ENCODE measurements at regions not wholly inside any gene's neighbourhood (a gene's known extent, or its start where the extent isn't known, plus 50 kb on each side); places are given as distances from the start of the nearest gene placed in this dataset.

GRCh38 chr12:98182821-98183220, 332.6 kb upstream of the TMPO start:
- no peak for ATAC-seq (ENCODE audit: insufficient number of reproducible peaks, low FRiP score, low read depth)

GRCh38 chr12:98185606-98186005, 329.8 kb upstream of the TMPO start:
- H3K4me1 ChIP-seq (ENCODE audit: control insufficient read depth in 1 of 2, low read depth in 2 of 2): no peaks in the 10 kb centered on the region
- ATAC-seq (ENCODE audit: insufficient number of reproducible peaks, low FRiP score, low read depth): no peak

More at GRCh38 chr12:98182821-98183220, 332.6 kb upstream of the TMPO start:
- no peak for DNase-seq (ENCODE audit: low spot score)
- Histone ChIP-seq H3K4me1 (ENCODE audit: control insufficient read depth in 1 of 2, low read depth in 2 of 2) (no peaks in the 10 kb centered on the region), H3K9me3 (no peaks in the 10 kb centered on the region), H3K36me3 (no peaks in the 10 kb centered on the region), H3K4me3 (no peak overlapping the region), H3K27me3 (replicated peaks; ENCODE audit: insufficient read depth) (no peaks in the 10 kb centered on the region), H3K27ac (no peak overlapping the region)
- no peak for TF ChIP-seq CTCF (IDR thresholded peaks at IDR 0.05)

GRCh38 chr12:98188650-98189077, 326.7 kb upstream of the TMPO start:
- Histone ChIP-seq H3K4me1 (ENCODE audit: control insufficient read depth in 1 of 2, low read depth in 2 of 2) (no peaks in the 10 kb centered on the region), H3K4me3 (no peak overlapping the region), H3K9me3 (no peaks in the 10 kb centered on the region), H3K27ac (no peak overlapping the region), H3K36me3 (no peaks in the 10 kb centered on the region), H3K27me3 (replicated peaks; ENCODE audit: insufficient read depth) (no peaks in the 10 kb centered on the region)
- TF ChIP-seq CTCF (IDR thresholded peaks at IDR 0.05): no peak
- ATAC-seq (ENCODE audit: insufficient number of reproducible peaks, low FRiP score, low read depth) (no peak), DNase-seq (ENCODE audit: low spot score) (no peak)

More at GRCh38 chr12:98185606-98186005, 329.8 kb upstream of the TMPO start:
- Histone ChIP-seq H3K27me3 (replicated peaks; ENCODE audit: insufficient read depth) (no peaks in the 10 kb centered on the region), H3K4me3 (no peak overlapping the region), H3K27ac (no peak overlapping the region), H3K36me3 (no peaks in the 10 kb centered on the region), H3K9me3 (no peaks in the 10 kb centered on the region)
- no peak for TF ChIP-seq CTCF (IDR thresholded peaks at IDR 0.05)
- DNase-seq (ENCODE audit: low spot score): no peak

GRCh38 chr12:98194591-98194990, 320.8 kb upstream of the TMPO start:
- no peak overlapping the region for H3K4me3 ChIP-seq
- no peaks in the 10 kb centered on the region for H3K9me3 ChIP-seq
- DNase-seq (ENCODE audit: low spot score) (no peak), ATAC-seq (ENCODE audit: insufficient number of reproducible peaks, low FRiP score, low read depth) (no peak)
- H3K36me3 ChIP-seq: no peaks in the 10 kb centered on the region
- H3K4me1 ChIP-seq (ENCODE audit: control insufficient read depth in 1 of 2, low read depth in 2 of 2): no peaks in the 10 kb centered on the region
- H3K27ac ChIP-seq: no peak overlapping the region
- H3K27me3 ChIP-seq (replicated peaks; ENCODE audit: insufficient read depth): no peaks in the 10 kb centered on the region
- no peak for TF ChIP-seq CTCF (IDR thresholded peaks at IDR 0.05)

- no peak for ATAC-seq (ENCODE audit: insufficient number of reproducible peaks, low FRiP score, low read depth)
These were observed 317.0 kb upstream of the TMPO start for GRCh38 chr12:98198261-98198982.

More at GRCh38 chr12:98198261-98198982, 317.0 kb upstream of the TMPO start:
- H3K27me3 ChIP-seq (replicated peaks; ENCODE audit: insufficient read depth): no peaks in the 10 kb centered on the region
- no peak overlapping the region for H3K27ac ChIP-seq
- H3K36me3 ChIP-seq: no peaks in the 10 kb centered on the region
- no peaks in the 10 kb centered on the region for H3K9me3 ChIP-seq
- TF ChIP-seq CTCF (IDR thresholded peaks at IDR 0.05): no peak
- no peak for DNase-seq (ENCODE audit: low spot score)
- no peaks in the 10 kb centered on the region for H3K4me1 ChIP-seq (ENCODE audit: control insufficient read depth in 1 of 2, low read depth in 2 of 2)
- H3K4me3 ChIP-seq: no peak overlapping the region
